Gastrocnemius medialis (tissue), 4 donors: ENCODE measurements at regions not wholly inside any gene's neighbourhood (a gene's known extent, or its start where the extent isn't known, plus 50 kb on each side); places are given as distances from the start of the nearest gene placed in this dataset.

ENCODE experiments used
- ATAC-seq, 2 donors: fragments of 150-250 bp; one replicate each; pipeline ENCODE4 v1.9.1; 2016
- DNase-seq, 2 donors: peaks; one replicate each; pipeline ENCODE4 v3.0.0-alpha.2; 2019
- H3K27ac ChIP-seq, 4 donors: fragments of 200-600 bp; sonication (generic); 1 replicate in 1 of 4; 2 replicates in 3 of 4; pipeline ENCODE4 v1.5.1; 2016 to 2018; ENCODE audit warnings: mild to moderate bottlenecking in 2 of 4, moderate library complexity in 1 of 4
- H3K27me3 ChIP-seq, 3 donors: fragments of 200-600 bp; sonication (generic) in 2 of 3; 1 replicate in 1 of 3; 2 replicates in 2 of 3; pipeline versions ENCODE4 v1.5.1 to v1.6.0; 2016 to 2019; ENCODE audit warnings: mild to moderate bottlenecking in 1 of 3, moderate library complexity in 1 of 3
- H3K36me3 ChIP-seq, 2 donors: fragments of 200-600 bp; sonication (generic) in 1 of 2; one replicate each; pipeline ENCODE4 v1.5.1; 2017 to 2018
- H3K4me1 ChIP-seq, 2 donors: fragments of 200-600 bp; sonication (generic) in 1 of 2; one replicate each; pipeline ENCODE4 v1.5.1; 2016 to 2017; ENCODE audit warnings: mild to moderate bottlenecking in 2 of 2
- H3K4me3 ChIP-seq, 4 donors: fragments of 200-600 bp; sonication (generic) in 3 of 4; 1 replicate in 1 of 4; 2 replicates in 3 of 4; pipeline ENCODE4 v1.5.1; 2016 to 2019; ENCODE audit warnings: mild to moderate bottlenecking in 2 of 4
- H3K9me3 ChIP-seq, 3 donors: fragments of 200-600 bp; sonication (generic) in 2 of 3; 1 replicate in 1 of 3; 2 replicates in 2 of 3; pipeline ENCODE4 v1.5.1; 2016 to 2019
- CTCF ChIP-seq, 5 experiments: fragments of 450-650 bp in 3 of 5; fragments of 200-600 bp in 2 of 5; sonication (generic) in 2 of 5; IDR thresholded peaks in 4 of 5; conservative IDR thresholded peaks in 1 of 5; 1 replicate in 4 of 5; 2 replicates in 1 of 5; pipeline ENCODE4 v1.5.1; 2016 to 2019; ENCODE audit warnings: antibody characterized with exemption in 5 of 5, mild to moderate bottlenecking in 3 of 5, moderate library complexity in 3 of 5
- POLR2A ChIP-seq, 2 donors: fragments of 450-650 bp; IDR thresholded peaks; one replicate each; pipeline ENCODE4 v1.6.1; 2017; ENCODE audit warnings: antibody characterized with exemption in 2 of 2, mild to moderate bottlenecking in 2 of 2, moderate library complexity in 2 of 2
- in situ Hi-C, 4 donors: fragments of 200-750 bp; cut with MboI; loops; one replicate each; pipeline versions ENCODE4 v1.15.0 to v1.8.0; 2017; ENCODE audit warnings: low sequenced_read_pairs in 4 of 4
- intact Hi-C: fragments of 100-400 bp; cut with DNase I; formaldehyde crosslinking; loops from one replicate; pipeline ENCODE4 v1.15.1; 2023; ENCODE audit warnings: low total_unique reads

- ATAC-seq (no peak), DNase-seq (no peak)
- in situ Hi-C loops (no loop called here), intact Hi-C loops (no loop called here)
- Histone ChIP-seq H3K9me3 (no peaks in the 10 kb centered on the region), H3K36me3 (no peaks in the 10 kb centered on the region), H3K27me3 (no peaks in the 10 kb centered on the region), H3K4me3 (no peak overlapping the region), H3K27ac (no peak overlapping the region), H3K4me1 (no peaks in the 10 kb centered on the region)
- TF ChIP-seq POLR2A (IDR thresholded peaks at IDR 0.05) (no peak), CTCF (IDR thresholded peaks at IDR 0.05 in 4 of 5, conservative IDR thresholded peaks at IDR 0.05 in 1 of 5) (no peak)
These were observed 638.2 kb downstream of the FBXO15 start for GRCh38 chr18:73509460-73509859.

GRCh38 chr18:73503326-73503725, 635.5 kb upstream of the NETO1 start:
- DNase-seq, result no peak
- no peaks in the 10 kb centered on the region for H3K9me3 ChIP-seq
- H3K4me3 ChIP-seq, result no peak overlapping the region
- H3K36me3 ChIP-seq, result no peaks in the 10 kb centered on the region
- TF ChIP-seq POLR2A (IDR thresholded peaks at IDR 0.05), result no peak
- no peak for TF ChIP-seq CTCF (IDR thresholded peaks at IDR 0.05 in 4 of 5, conservative IDR thresholded peaks at IDR 0.05 in 1 of 5)
- no peaks in the 10 kb centered on the region for H3K4me1 ChIP-seq
- in situ Hi-C loops, result no loop called here
- no peaks in the 10 kb centered on the region for H3K27me3 ChIP-seq
- no peak overlapping the region for H3K27ac ChIP-seq
- intact Hi-C loops, result no loop called here
- ATAC-seq, result no peak

GRCh38 chr18:73487966-73488365, 620.2 kb upstream of the NETO1 start:
- DNase-seq, result no peak
- Histone ChIP-seq H3K27me3 (no peaks in the 10 kb centered on the region), H3K9me3 (no peaks in the 10 kb centered on the region), H3K4me1 (no peaks in the 10 kb centered on the region), H3K27ac (no peak overlapping the region), H3K36me3 (no peaks in the 10 kb centered on the region), H3K4me3 (no peak overlapping the region)
- ATAC-seq, result no peak
- intact Hi-C loops, result no loop called here
- in situ Hi-C loops, result no loop called here
- TF ChIP-seq CTCF (IDR thresholded peaks at IDR 0.05 in 4 of 5, conservative IDR thresholded peaks at IDR 0.05 in 1 of 5), result no peak
- no peak for TF ChIP-seq POLR2A (IDR thresholded peaks at IDR 0.05)

- no peaks in the 10 kb centered on the region for H3K27me3 ChIP-seq
- H3K9me3 ChIP-seq, result no peaks in the 10 kb centered on the region
- ATAC-seq, result no peak
- no peaks in the 10 kb centered on the region for H3K36me3 ChIP-seq
- in situ Hi-C loops (no loop called here), intact Hi-C loops (no loop called here)
- H3K4me1 ChIP-seq, result no peaks in the 10 kb centered on the region
- TF ChIP-seq POLR2A (IDR thresholded peaks at IDR 0.05) (no peak), CTCF (IDR thresholded peaks at IDR 0.05 in 4 of 5, conservative IDR thresholded peaks at IDR 0.05 in 1 of 5) (no peak)
- no peak for DNase-seq
- no peak overlapping the region for H3K4me3 ChIP-seq
- H3K27ac ChIP-seq, result no peak overlapping the region
These were observed 617.4 kb upstream of the NETO1 start for GRCh38 chr18:73485166-73485565.

GRCh38 chr18:73482901-73483300, 615.1 kb upstream of the NETO1 start:
- no peaks in the 10 kb centered on the region for H3K4me1 ChIP-seq
- ATAC-seq (no peak), DNase-seq (no peak)
- H3K27me3 ChIP-seq, result no peaks in the 10 kb centered on the region
- no peak overlapping the region for H3K4me3 ChIP-seq
- no peak overlapping the region for H3K27ac ChIP-seq
- H3K9me3 ChIP-seq, result no peaks in the 10 kb centered on the region
- in situ Hi-C loops, result no loop called here
- no peaks in the 10 kb centered on the region for H3K36me3 ChIP-seq
- TF ChIP-seq POLR2A (IDR thresholded peaks at IDR 0.05) (no peak), CTCF (IDR thresholded peaks at IDR 0.05 in 4 of 5, conservative IDR thresholded peaks at IDR 0.05 in 1 of 5) (no peak)
- intact Hi-C loops, result no loop called here
